Common myeloid progenitor, CD34-positive (primary cell): ENCODE measurements at regions not wholly inside any gene's neighbourhood (a gene's known extent, or its start where the extent isn't known, plus 50 kb on each side); places are given as distances from the start of the nearest gene placed in this dataset.

Experiments used
- CTCF ChIA-PET: fragments of 350-600 bp; sonication (Branson Sonifier 250); formaldehyde crosslinking; loops from one replicate; lab custom pipeline; 2021; ENCODE audit warnings: antibody characterized with exemption; lab: Charles Lee
- POLR2A ChIA-PET: fragments of 350-600 bp; sonication (Branson Sonifier 250); formaldehyde crosslinking; loops from one replicate; lab custom pipeline; 2021; ENCODE audit warnings: antibody characterized with exemption; lab: Charles Lee
- DNase-seq, 3 donors: peaks; one replicate each; pipeline versions ENCODE4 v3.0.0 to v3.0.0-alpha.2; 2013
- H3K27ac ChIP-seq, 2 experiments: 1 replicate in 1 of 2; 2 replicates in 1 of 2; pipeline ENCODE4 v1.7.0; 2013; ENCODE audit warnings: inconsistent platforms in 2 of 2, low read length in 2 of 2, mild to moderate bottlenecking in 2 of 2, low read depth in 1 of 2, moderate library complexity in 1 of 2; ENCODE audit not compliant: severe bottlenecking in 2 of 2, insufficient read depth in 1 of 2, poor library complexity in 1 of 2
- H3K27me3 ChIP-seq, 5 experiments: replicated peaks in 2 of 5; 1 replicate in 3 of 5; 2 replicates in 2 of 5; pipeline versions ENCODE4 v1.6.1 to v1.7.0; 2013; ENCODE audit warnings: low read length in 4 of 5, mild to moderate bottlenecking in 2 of 5, moderate library complexity in 2 of 5, inconsistent platforms in 1 of 5; ENCODE audit not compliant: insufficient read depth in 5 of 5, control insufficient read depth in 4 of 5
- H3K36me3 ChIP-seq, 4 experiments: 1 replicate in 2 of 4; 2 replicates in 2 of 4; pipeline versions ENCODE4 v1.6.1 to v1.7.0; 2013; ENCODE audit warnings: low read length in 3 of 4, control low read depth in 1 of 4, mild to moderate bottlenecking in 1 of 4; ENCODE audit not compliant: control insufficient read depth in 4 of 4, insufficient read depth in 4 of 4
- H3K4me1 ChIP-seq, 4 experiments: 1 replicate in 3 of 4; 2 replicates in 1 of 4; pipeline versions ENCODE4 v1.6.1 to v1.7.1; 2013; ENCODE audit warnings: low read length in 3 of 4, mild to moderate bottlenecking in 3 of 4, control low read depth in 1 of 4, inconsistent platforms in 1 of 4, moderate library complexity in 1 of 4; ENCODE audit not compliant: control insufficient read depth in 4 of 4, insufficient read depth in 4 of 4; ENCODE audit errors: control extremely low read depth in 1 of 4
- H3K4me3 ChIP-seq, 7 experiments: 1 replicate in 4 of 7; 2 replicates in 3 of 7; pipeline versions ENCODE4 v1.5.1 to v1.7.0; 2013; ENCODE audit warnings: mild to moderate bottlenecking in 7 of 7, low read length in 6 of 7, moderate library complexity in 6 of 7, inconsistent platforms in 2 of 7, low read depth in 2 of 7, control low read depth in 1 of 7; ENCODE audit not compliant: insufficient read depth in 4 of 7, control insufficient read depth in 1 of 7; ENCODE audit errors: extremely low read depth in 1 of 7
- H3K9me3 ChIP-seq, 5 experiments: 1 replicate in 4 of 5; 2 replicates in 1 of 5; pipeline versions ENCODE4 v1.6.1 to v1.7.1; 2013; ENCODE audit warnings: low read length in 4 of 5, mild to moderate bottlenecking in 2 of 5, inconsistent platforms in 1 of 5, low read depth in 1 of 5, moderate library complexity in 1 of 5; ENCODE audit not compliant: control insufficient read depth in 4 of 5, insufficient read depth in 2 of 5; ENCODE audit errors: control extremely low read depth in 1 of 5
- WGBS: methylation state at CpG from one replicate; pipeline ENCODE4 v1.1.5; 2013; ENCODE audit not compliant: insufficient coverage; 5-methylcytosine and 5-hydroxymethylcytosine counted together

DNA sequence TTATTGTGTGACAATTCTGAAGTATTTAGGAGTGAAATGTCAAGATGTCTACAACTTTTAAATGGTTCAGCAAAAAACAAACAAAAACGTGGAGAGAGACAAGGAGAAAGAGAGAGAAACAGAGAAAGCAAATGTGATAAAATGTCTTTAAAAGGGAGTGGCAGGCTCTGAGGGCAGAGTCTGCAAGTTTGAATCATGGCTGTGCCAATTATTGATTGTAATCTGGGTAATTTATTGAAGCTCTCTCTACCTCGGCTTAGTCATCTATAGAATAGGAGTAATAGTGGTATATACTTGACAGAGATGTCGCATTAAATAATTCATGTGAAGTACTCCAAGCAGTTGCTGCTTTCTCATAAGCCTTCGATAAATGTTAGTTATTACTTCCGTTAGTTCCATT is 61.3 kb upstream of the ARID1B start:
- CTCF ChIA-PET, result interaction anchor here (1.6 kb wide), 1 partner anchor 16 kb away, joined by 5 read pairs; no protein-coding TSS in a partner anchor
- H3K27ac ChIP-seq, result no peak overlapping the region
- POLR2A ChIA-PET, result no interaction called here
- no peaks in the 10 kb centered on the region for H3K9me3 ChIP-seq
- DNase-seq, result no peak
- H3K36me3 ChIP-seq, result no peaks in the 10 kb centered on the region
- H3K4me1 ChIP-seq, result peaks cover 0 to 17% (median 13%) of the 10 kb centered on the region in 4 experiments
- H3K4me3 ChIP-seq, result no peak overlapping the region
- H3K27me3 ChIP-seq, result no peaks in the 10 kb centered on the region
- WGBS, result 100% methylated on average over 4 of the region's 5 CpGs

DNA sequence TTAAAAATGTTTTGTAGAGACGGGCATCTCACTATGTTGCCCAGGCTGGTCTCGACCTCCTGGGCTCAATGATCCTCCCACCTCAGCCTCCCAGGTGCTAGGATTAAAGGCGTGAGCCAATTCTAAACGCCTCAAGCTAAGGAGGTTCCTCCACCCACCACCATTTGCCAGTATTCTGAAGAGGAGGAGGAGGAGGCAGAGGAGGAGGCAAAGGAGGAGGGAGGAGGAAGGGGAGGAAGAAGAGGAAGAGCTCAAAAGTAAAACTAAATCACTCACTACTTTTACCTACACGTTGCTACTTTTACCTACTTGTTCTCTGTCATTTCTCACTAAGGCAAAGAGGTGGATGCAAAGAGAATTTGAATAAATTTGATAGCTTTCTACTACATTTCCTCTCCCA is 63.6 kb upstream of the ARID1B start:
- Histone ChIP-seq H3K9me3 (no peaks in the 10 kb centered on the region), H3K27me3 (no peaks in the 10 kb centered on the region), H3K27ac (no peak overlapping the region), H3K4me3 (no peak overlapping the region), H3K4me1 (no peaks in the 10 kb centered on the region), H3K36me3 (no peaks in the 10 kb centered on the region)
- ChIA-PET CTCF (no interaction called here), POLR2A (no interaction called here)
- DNase-seq, result no peak
- WGBS, result 100% methylated on average over 2 of the region's 5 CpGs

DNA sequence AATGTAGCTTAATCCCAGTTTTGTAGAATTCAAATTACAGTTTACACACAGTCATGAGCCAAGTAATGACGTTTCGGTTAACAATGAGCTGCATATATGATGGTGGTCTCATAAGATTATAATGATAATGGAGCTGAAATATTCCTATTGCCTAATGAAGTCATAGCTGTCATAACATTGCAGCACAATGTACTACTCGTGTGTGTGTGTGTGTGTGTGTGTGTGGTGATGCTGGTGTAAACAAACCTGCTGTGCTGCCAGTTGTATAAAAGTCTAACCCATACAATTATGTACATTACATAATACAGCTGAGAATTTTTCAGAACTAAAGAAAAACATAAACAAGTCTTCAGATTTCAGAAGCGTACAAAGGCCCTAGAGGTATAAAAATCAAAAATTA is 66.7 kb upstream of the ARID1B start:
- POLR2A ChIA-PET, result no interaction called here
- H3K9me3 ChIP-seq, result no peaks in the 10 kb centered on the region
- H3K27me3 ChIP-seq, result no peaks in the 10 kb centered on the region
- CTCF ChIA-PET, result no interaction called here
- no peaks in the 10 kb centered on the region for H3K4me1 ChIP-seq
- H3K4me3 ChIP-seq, result no peak overlapping the region
- DNase-seq, result no peak
- no peaks in the 10 kb centered on the region for H3K36me3 ChIP-seq
- H3K27ac ChIP-seq, result no peak overlapping the region
- WGBS, result no CpG with 5 or more reads among the region's 4 CpGs

DNA sequence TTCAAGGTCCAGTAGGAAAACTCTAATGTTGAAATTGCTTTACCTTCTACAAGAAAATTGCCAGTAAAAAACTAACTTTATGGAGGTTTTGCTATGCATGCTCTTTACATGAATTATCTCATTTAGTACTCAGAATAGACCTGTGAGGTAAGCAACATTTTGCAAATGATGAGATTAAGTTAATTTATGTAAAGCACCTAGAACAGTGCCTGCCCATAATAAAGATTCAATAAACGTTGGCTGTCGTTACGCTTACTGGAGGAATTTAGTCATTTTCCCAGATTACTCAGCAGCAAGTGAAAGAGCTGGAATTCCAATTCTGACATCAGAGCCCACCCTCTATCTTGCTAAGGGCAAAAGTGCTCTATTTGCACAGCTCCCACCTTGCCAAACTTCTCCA is 69.4 kb upstream of the ARID1B start:
- Histone ChIP-seq H3K9me3 (no peaks in the 10 kb centered on the region), H3K27ac (no peak overlapping the region), H3K4me3 (no peak overlapping the region), H3K4me1 (no peaks in the 10 kb centered on the region), H3K36me3 (no peaks in the 10 kb centered on the region), H3K27me3 (no peaks in the 10 kb centered on the region)
- ChIA-PET CTCF (interaction anchor here (0.6 to 1.4 kb wide), 3 partner anchors 8 to 877 kb away, joined by 3 read pairs; no protein-coding TSS in a partner anchor), POLR2A (no interaction called here)
- DNase-seq, result no peak
- WGBS, result 97% methylated on average over 3 of the region's 3 CpGs

DNA sequence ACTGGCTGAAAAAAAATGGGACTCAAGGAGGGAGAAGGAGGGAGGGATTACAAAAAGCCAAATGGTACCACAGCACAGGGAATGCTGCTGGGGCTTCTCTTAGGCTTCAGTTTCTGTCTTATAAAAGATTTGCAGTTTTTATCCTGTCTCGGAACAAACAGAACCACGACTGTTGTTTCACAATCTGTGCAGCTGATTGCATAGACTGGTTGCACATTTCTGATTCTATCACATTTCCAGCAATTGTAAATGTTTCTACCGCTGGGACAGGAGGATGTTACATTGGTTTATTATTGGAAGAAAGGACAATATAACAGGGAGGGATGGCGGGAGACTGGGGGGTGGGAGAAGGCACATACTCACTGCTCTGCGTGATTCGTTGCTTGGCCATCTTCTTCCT is 73.5 kb upstream of the ARID1B start:
- Histone ChIP-seq H3K4me3 (no peak overlapping the region), H3K36me3 (no peaks in the 10 kb centered on the region), H3K27ac (no peak overlapping the region), H3K4me1 (peaks cover 0 to 3% (median 0%) of the 10 kb centered on the region in 4 experiments), H3K9me3 (no peaks in the 10 kb centered on the region), H3K27me3 (no peaks in the 10 kb centered on the region)
- WGBS, result 82% methylated on average over 2 of the region's 6 CpGs
- ChIA-PET CTCF (no interaction called here), POLR2A (no interaction called here)
- DNase-seq, result no peak

DNA sequence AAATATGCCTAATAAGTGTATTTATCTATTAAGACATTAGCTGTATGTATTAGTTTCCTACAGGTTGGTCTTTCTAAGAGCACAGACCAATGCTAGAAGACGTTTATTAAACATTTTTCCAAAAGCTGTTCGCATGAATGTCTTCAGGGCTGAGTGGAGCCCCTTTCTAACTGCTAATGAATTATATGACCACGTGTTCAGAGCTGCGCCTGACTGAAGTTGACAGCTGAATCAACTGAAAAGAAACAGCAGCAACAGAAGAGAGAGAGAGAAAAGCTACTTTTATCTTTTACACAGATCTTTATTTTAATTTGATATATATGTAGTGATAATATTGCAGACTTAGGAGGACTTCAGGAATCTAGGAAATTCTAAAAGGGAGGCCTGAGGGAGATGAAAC is 75.2 kb upstream of the ARID1B start:
- no peak for DNase-seq
- Histone ChIP-seq H3K4me1 (peaks cover 0 to 7% (median 3%) of the 10 kb centered on the region in 4 experiments), H3K9me3 (no peaks in the 10 kb centered on the region), H3K27ac (no peak overlapping the region), H3K4me3 (no peak overlapping the region), H3K36me3 (no peaks in the 10 kb centered on the region), H3K27me3 (no peaks in the 10 kb centered on the region)
- ChIA-PET CTCF (interaction anchor here (0.7 kb wide), 1 partner anchor 11 kb away, joined by 4 read pairs; no protein-coding TSS in a partner anchor), POLR2A (no interaction called here)
- 100% methylated on average over 4 of the region's 4 CpGs for WGBS

DNA sequence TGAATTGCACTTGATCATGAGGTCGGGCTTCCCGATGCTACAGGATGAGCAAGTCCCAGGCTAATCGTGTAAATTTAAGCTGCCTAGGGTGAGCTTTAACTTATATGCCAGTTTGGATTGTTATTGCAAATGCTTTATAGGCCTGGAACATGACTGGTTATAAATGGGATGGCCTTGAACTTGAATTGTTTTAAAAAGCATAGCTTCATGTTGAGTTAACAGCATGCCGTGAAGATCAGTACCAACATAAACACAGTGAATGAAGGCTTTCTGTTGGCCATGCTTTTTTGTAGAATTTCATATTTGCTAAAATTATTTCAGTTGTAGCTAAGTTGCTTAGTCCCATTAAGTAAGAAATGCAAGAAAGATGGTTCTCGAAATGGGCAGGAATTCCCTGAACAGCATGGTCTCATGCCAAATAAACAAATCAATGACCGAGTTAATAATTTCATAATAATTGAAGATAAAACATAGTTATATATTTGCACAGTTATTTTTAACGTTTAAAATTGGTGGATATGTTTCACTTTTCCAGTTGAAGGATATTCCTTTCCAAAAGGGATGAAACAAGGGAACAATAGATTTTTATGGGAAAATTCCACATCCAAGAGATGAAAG is 76.6 kb upstream of the ARID1B start:
- ChIA-PET CTCF (interaction anchor here (1.0 to 1.5 kb wide), 4 partner anchors 8 to 31 kb away, joined by 3 to 7 read pairs (median 4); no protein-coding TSS in a partner anchor), POLR2A (no interaction called here)
- no peak for DNase-seq
- peaks cover 0 to 12% (median 5%) of the 10 kb centered on the region in 4 experiments for H3K4me1 ChIP-seq
- no peaks in the 10 kb centered on the region for H3K27me3 ChIP-seq
- no peak overlapping the region for H3K4me3 ChIP-seq
- no peak overlapping the region for H3K27ac ChIP-seq
- 100% methylated on average over 4 of the region's 7 CpGs for WGBS
- no peaks in the 10 kb centered on the region for H3K36me3 ChIP-seq
- H3K9me3 ChIP-seq, result no peaks in the 10 kb centered on the region
